Endodermal cell (in vitro differentiated cells): ENCODE measurements at regions not wholly inside any gene's neighbourhood (a gene's known extent, or its start where the extent isn't known, plus 50 kb on each side); places are given as distances from the start of the nearest gene placed in this dataset.

Experiments used
- DNase-seq: peaks from one replicate; pipeline ENCODE4 v3.0.0-alpha.2; 2017
- H3K27ac ChIP-seq: 2 replicates; pipeline ENCODE4 v1.5.1; 2013; ENCODE audit warnings: mild to moderate bottlenecking, low read depth, low read length, moderate library complexity
- H3K27me3 ChIP-seq: 2 replicates; pipeline ENCODE4 v1.6.1; 2013; ENCODE audit warnings: mild to moderate bottlenecking, low read length, moderate library complexity; ENCODE audit not compliant: insufficient read depth, control insufficient read depth, poor library complexity, severe bottlenecking
- H3K36me3 ChIP-seq: 2 replicates; pipeline ENCODE4 v1.7.0; 2013; ENCODE audit warnings: mild to moderate bottlenecking, low read length, moderate library complexity; ENCODE audit not compliant: control insufficient read depth, insufficient read depth
- H3K4me1 ChIP-seq: one replicate; pipeline ENCODE4 v1.7.0; 2013; ENCODE audit warnings: low read length; ENCODE audit not compliant: control insufficient read depth, insufficient read depth
- H3K4me3 ChIP-seq: 2 replicates; pipeline ENCODE4 v1.5.1; 2013; ENCODE audit warnings: mild to moderate bottlenecking, low read length, moderate library complexity
- H3K9ac ChIP-seq: 2 replicates; pipeline ENCODE4 v1.6.1; 2013; ENCODE audit warnings: mild to moderate bottlenecking, low read length, moderate library complexity; ENCODE audit not compliant: poor library complexity, severe bottlenecking; ENCODE audit errors: extremely low read depth
- H3K9me3 ChIP-seq: 2 replicates; pipeline ENCODE4 v1.6.1; 2013; ENCODE audit warnings: mild to moderate bottlenecking, low read length, moderate library complexity; ENCODE audit not compliant: control insufficient read depth
- H3K27ac Mint-ChIP-seq: 2 replicates; pipeline ENCODE4 v1.8.0; 2020; ENCODE audit warnings: mixed read lengths
- H3K27me3 Mint-ChIP-seq: 2 replicates; pipeline ENCODE4 v1.8.0; 2021; ENCODE audit warnings: mild to moderate bottlenecking, mixed read lengths; ENCODE audit not compliant: insufficient read depth
- H3K36me3 Mint-ChIP-seq: 2 replicates; pipeline ENCODE4 v1.8.0; 2020; ENCODE audit warnings: low read depth, mixed read lengths
- H3K4me1 Mint-ChIP-seq: 2 replicates; pipeline ENCODE4 v1.8.0; 2020; ENCODE audit warnings: mixed read lengths
- H3K4me3 Mint-ChIP-seq: 2 replicates; pipeline ENCODE4 v1.8.0; 2020; ENCODE audit warnings: mild to moderate bottlenecking, moderate library complexity, mixed read lengths
- H3K9me3 Mint-ChIP-seq: 2 replicates; pipeline ENCODE4 v1.8.0; 2020; ENCODE audit warnings: mild to moderate bottlenecking, mixed read lengths
- CTCF ChIP-seq: fragments of 200-600 bp; sonication (generic); conservative IDR thresholded peaks from 2 replicates; pipeline ENCODE4 v1.5.0; 2021; ENCODE audit warnings: antibody characterized with exemption, mild to moderate bottlenecking
- WGBS, 2 experiments: methylation state at CpG; one replicate each; pipeline versions ENCODE4 v1.1.5 to v1.1.7; 2013; ENCODE audit warnings: missing lambda C conversion rate in 2 of 2, mixed read lengths in 1 of 2; ENCODE audit not compliant: insufficient coverage in 1 of 2, insufficient read length in 1 of 2; 5-methylcytosine and 5-hydroxymethylcytosine counted together

- peaks cover 5% of the 10 kb centered on the region for H3K4me1 Mint-ChIP-seq
- Histone ChIP-seq H3K4me1 (no peaks in the 10 kb centered on the region), H3K27me3 (no peaks in the 10 kb centered on the region), H3K9ac (no peak overlapping the region), H3K4me3 (no peak overlapping the region), H3K27ac (no peak overlapping the region), H3K36me3 (no peaks in the 10 kb centered on the region), H3K9me3 (no peaks in the 10 kb centered on the region)
- no peak overlapping the region for H3K27ac Mint-ChIP-seq
- H3K36me3 Mint-ChIP-seq: no peaks in the 10 kb centered on the region
- TF ChIP-seq CTCF: no peak
- H3K27me3 Mint-ChIP-seq: peaks cover 3% of the 10 kb centered on the region
- no peak for DNase-seq
- WGBS, 2 experiments: 94% methylated on average over 2 to 7 of the region's 7 CpGs
- H3K9me3 Mint-ChIP-seq: no peaks in the 10 kb centered on the region
- H3K4me3 Mint-ChIP-seq: no peak overlapping the region
Measured at GRCh38 chr14:71229875-71230274, 322.6 kb downstream of the PCNX1 start.

- TF ChIP-seq CTCF: peak; percentile 45
- no peaks in the 10 kb centered on the region for H3K36me3 ChIP-seq
- H3K27me3 ChIP-seq: no peaks in the 10 kb centered on the region
- WGBS, 2 experiments: 90 to 93% methylated on average over 7 to 13 of the region's 13 CpGs
- H3K9me3 Mint-ChIP-seq: no peaks in the 10 kb centered on the region
- H3K36me3 Mint-ChIP-seq: no peaks in the 10 kb centered on the region
- H3K4me3 Mint-ChIP-seq: no peak overlapping the region
- peak; percentile 62 for DNase-seq
- peaks cover 5% of the 10 kb centered on the region for H3K4me1 Mint-ChIP-seq
- H3K4me3 ChIP-seq: no peak overlapping the region
- H3K9ac ChIP-seq: no peak overlapping the region
- no peaks in the 10 kb centered on the region for H3K9me3 ChIP-seq
- no peak overlapping the region for H3K27ac ChIP-seq
- peaks cover 3% of the 10 kb centered on the region for H3K27me3 Mint-ChIP-seq
- no peak overlapping the region for H3K27ac Mint-ChIP-seq
- no peaks in the 10 kb centered on the region for H3K4me1 ChIP-seq
Measured at GRCh38 chr14:71230897-71231296, 323.6 kb downstream of the PCNX1 start.

GRCh38 chr14:71231521-71232393 is 324.5 kb downstream of the PCNX1 start:
- Mint-ChIP-seq H3K36me3 (no peaks in the 10 kb centered on the region), H3K27ac (no peak overlapping the region), H3K9me3 (no peaks in the 10 kb centered on the region), H3K4me3 (no peak overlapping the region), H3K4me1 (peaks cover 5% of the 10 kb centered on the region), H3K27me3 (peaks cover 3% of the 10 kb centered on the region)
- Histone ChIP-seq H3K9me3 (no peaks in the 10 kb centered on the region), H3K4me1 (no peaks in the 10 kb centered on the region), H3K27ac (no peak overlapping the region), H3K4me3 (no peak overlapping the region), H3K36me3 (no peaks in the 10 kb centered on the region), H3K27me3 (no peaks in the 10 kb centered on the region), H3K9ac (no peak overlapping the region)
- no peak for TF ChIP-seq CTCF
- peak; percentile 63 for DNase-seq
- WGBS, 2 experiments: 91% methylated on average over 9 to 16 of the region's 16 CpGs
